PC-3 (cell line): ENCODE measurements at regions not wholly inside any gene's neighbourhood (a gene's known extent, or its start where the extent isn't known, plus 50 kb on each side); places are given as distances from the start of the nearest gene placed in this dataset.

Source experiments
- CTCF ChIP-seq: fragments of 300-600 bp; sonication (generic); conservative IDR thresholded peaks from 2 replicates; pipeline ENCODE4 v1.5.1; 2017; ENCODE audit warnings: antibody characterized with exemption, low read depth, mild to moderate bottlenecking, low read length
- EZH2 ChIP-seq: fragments of 300-600 bp; sonication (generic); IDR thresholded peaks from one replicate; pipeline ENCODE4 v1.6.1; 2017; ENCODE audit warnings: antibody characterized with exemption, mild to moderate bottlenecking, low read length; ENCODE audit not compliant: unreplicated experiment
- EZH2phosphoT487 ChIP-seq: fragments of 300-600 bp; sonication (generic); IDR thresholded peaks from 2 replicates; pipeline ENCODE4 v1.6.1; 2018; ENCODE audit warnings: mild to moderate bottlenecking, antibody characterized with exemption, low read length, borderline replicate concordance

- no peak for TF ChIP-seq CTCF
- no peak for TF ChIP-seq EZH2phosphoT487
- TF ChIP-seq EZH2: no peak
Observed at GRCh38 chr1:228646717-228647522, 88.4 kb upstream of the RHOU start.
